SKM-1 treated with dmso at 0.1 percent for 144 hours (cell line): ENCODE measurements at regions not wholly inside any gene's neighbourhood (a gene's known extent, or its start where the extent isn't known, plus 50 kb on each side); places are given as distances from the start of the nearest gene placed in this dataset.
A peak's percentile ranks its signal among the peaks of the same experiment; 100 is the strongest.

Source experiments
- DNase-seq: peaks from one replicate; lab custom pipeline; 2025; ENCODE audit not compliant: unreplicated experiment; lab: John Stamatoyannopoulos, UW

- no peak for DNase-seq
Observed at GRCh38 chr2:220043155-220043989, 415.9 kb downstream of the SLC4A3 start.

- no peak for DNase-seq
Observed at GRCh38 chr2:220043990-220044335, 416.5 kb downstream of the SLC4A3 start.

GRCh38 chr2:220044383-220044782 lies 417.0 kb downstream of the SLC4A3 start:
- DNase-seq = no peak

- DNase-seq = no peak
Observed at GRCh38 chr2:220046507-220046906, 419.1 kb downstream of the SLC4A3 start.

GRCh38 chr2:220051716-220052115 lies 424.3 kb downstream of the SLC4A3 start:
- no peak for DNase-seq

GRCh38 chr2:220053919-220054318 lies 426.5 kb downstream of the SLC4A3 start:
- DNase-seq = peak; percentile 6

- DNase-seq = no peak
Observed at GRCh38 chr2:220057391-220057790, 430.0 kb downstream of the SLC4A3 start.

- no peak for DNase-seq
Observed at GRCh38 chr2:220057916-220058315, 430.5 kb downstream of the SLC4A3 start.

- no peak for DNase-seq
Observed at GRCh38 chr2:220064111-220065030, 436.9 kb downstream of the SLC4A3 start.

- no peak for DNase-seq
Observed at GRCh38 chr2:220065581-220065980, 438.2 kb downstream of the SLC4A3 start.

- DNase-seq = no peak
Observed at GRCh38 chr2:220068846-220069245, 441.4 kb downstream of the SLC4A3 start.

- DNase-seq = no peak
Observed at GRCh38 chr2:220070349-220070748, 442.9 kb downstream of the SLC4A3 start.

- DNase-seq = no peak
Observed at GRCh38 chr2:220071696-220072095, 444.3 kb downstream of the SLC4A3 start.

- DNase-seq = no peak
Observed at GRCh38 chr2:220072669-220073220, 445.3 kb downstream of the SLC4A3 start.

- DNase-seq = no peak
Observed at GRCh38 chr2:220075835-220076234, 448.4 kb downstream of the SLC4A3 start.

- no peak for DNase-seq
Observed at GRCh38 chr2:220076734-220077133, 449.3 kb downstream of the SLC4A3 start.

- no peak for DNase-seq
Observed at GRCh38 chr2:220077488-220077887, 450.1 kb downstream of the SLC4A3 start.

GRCh38 chr2:220078439-220078838 lies 451.0 kb downstream of the SLC4A3 start:
- no peak for DNase-seq

GRCh38 chr2:220079595-220079994 lies 452.2 kb downstream of the SLC4A3 start:
- DNase-seq = no peak

- DNase-seq = no peak
Observed at GRCh38 chr2:220081171-220081570, 453.7 kb downstream of the SLC4A3 start.

- no peak for DNase-seq
Observed at GRCh38 chr2:220090050-220090449, 462.6 kb downstream of the SLC4A3 start.

GRCh38 chr2:220096406-220096805 lies 469.0 kb downstream of the SLC4A3 start:
- no peak for DNase-seq
